ENCODE measurements at regions not wholly inside any gene's neighbourhood (a gene's known extent, or its start where the extent isn't known, plus 50 kb on each side); places are given as distances from the start of the nearest gene placed in this dataset.

DNA sequence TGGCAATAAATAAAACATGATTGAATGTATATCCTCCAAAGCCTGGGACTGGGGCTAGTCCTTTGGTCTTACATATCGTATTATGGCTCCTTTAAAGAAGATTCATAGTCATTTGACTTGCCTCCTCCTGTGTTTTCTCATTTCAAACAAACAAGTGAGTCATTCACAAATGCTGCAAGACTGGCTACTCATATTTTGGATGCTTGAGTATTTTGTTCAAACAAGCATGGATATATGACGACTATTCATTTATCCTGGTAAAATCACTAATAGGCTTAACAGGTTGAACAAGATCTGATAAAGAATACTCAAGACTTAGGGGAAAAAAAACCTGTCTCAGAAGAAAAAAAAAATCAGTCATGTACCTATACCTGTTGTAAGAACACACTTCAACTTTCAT lies 111.1 kb upstream of the CCDC28A start:
- FAIRE-seq: no peak
- no peak overlapping the region for H2BK12ac ChIP-seq (ENCODE audit: low read depth, low read length)
- H2BK120ac ChIP-seq (replicated peaks; ENCODE audit: low read depth, low read length): no peak overlapping the region
- no peak overlapping the region for H4K8ac ChIP-seq (ENCODE audit: extremely low read depth, insufficient read depth, low read length)
- no peak overlapping the region for H3K4me3 ChIP-seq (ENCODE audit: extremely low read depth in 1 of 4, insufficient read depth in 2 of 4, low read depth in 3 of 4, low read length in 4 of 4)
- H3K9ac ChIP-seq (replicated peaks in 1 of 4; ENCODE audit: extremely low read depth in 1 of 4, low read depth in 3 of 4, low read length in 3 of 4): no peak overlapping the region
- H3K79me1 ChIP-seq (ENCODE audit: low read depth, low read length): 0 out of 2 replicates have a peak, but pooled peaks cover 3% of the 10 kb centered on the region
- H4K91ac ChIP-seq (replicated peaks; ENCODE audit: insufficient read length, low read length): no peak overlapping the region
- no peaks in the 10 kb centered on the region for H3K36me3 ChIP-seq (ENCODE audit: control insufficient read depth in 2 of 4, insufficient read depth in 4 of 4, low read length in 3 of 4)
- H2BK15ac ChIP-seq (ENCODE audit: low read length): no peak overlapping the region
- no peak overlapping the region for H3K4me2 ChIP-seq (ENCODE audit: insufficient read depth in 1 of 2, low read depth in 2 of 2, low read length in 2 of 2)
- no peak overlapping the region for H3K14ac ChIP-seq (ENCODE audit: insufficient read length)
- H2BK20ac ChIP-seq (ENCODE audit: low read length): no peak overlapping the region
- no peak overlapping the region for H3K4ac ChIP-seq (replicated peaks; ENCODE audit: insufficient read length, low read depth, low read length)
- no peaks in the 10 kb centered on the region for H3K4me1 ChIP-seq (replicated peaks in 1 of 4; ENCODE audit: control insufficient read depth in 3 of 4, insufficient read depth in 4 of 4, low read length in 3 of 4)
- no peak overlapping the region for H2AFZ ChIP-seq (ENCODE audit: low read length)
- H3K23ac ChIP-seq (ENCODE audit: insufficient read length): no peak overlapping the region
- ChIA-PET CTCF (ENCODE audit: partially characterized antibody) (interaction anchor here (0.6 kb wide), 1 partner anchor 238 kb away, joined by 3 read pairs; no protein-coding TSS in a partner anchor), POLR2A (ENCODE audit: partially characterized antibody) (no interaction called here)
- no peaks in the 10 kb centered on the region for H3K23me2 ChIP-seq (ENCODE audit: low read depth, low read length)
- H2AK5ac ChIP-seq (ENCODE audit: low read depth, low read length): no peak overlapping the region
- DNase-seq (ENCODE audit: low read depth in 1 of 2, low spot score in 2 of 2): no peak
- H3K27ac ChIP-seq (ENCODE audit: low read depth, low read length): no peak overlapping the region
- peaks cover 0 to 40% of the 10 kb centered on the region in 2 experiments; a peak in 2 of 4 replicates for H3K79me2 ChIP-seq (ENCODE audit: control insufficient read depth in 1 of 2, insufficient read depth in 2 of 2, low read length in 2 of 2)
- no peaks in the 10 kb centered on the region for H3K27me3 ChIP-seq (replicated peaks in 1 of 4; ENCODE audit: control insufficient read depth in 3 of 4, extremely low read depth in 1 of 4, insufficient read depth in 3 of 4, low read length in 3 of 4)
- no peak overlapping the region for H3K18ac ChIP-seq (ENCODE audit: extremely low read depth, low read length)
- H3K56ac ChIP-seq (replicated peaks; ENCODE audit: insufficient read length, low read depth, low read length): no peak overlapping the region
- peaks cover 0 to 2% of the 10 kb centered on the region in 2 experiments for H4K20me1 ChIP-seq (replicated peaks in 1 of 2; ENCODE audit: control insufficient read depth in 1 of 2, insufficient read depth in 2 of 2, low read length in 2 of 2)
- H3K9me3 ChIP-seq (ENCODE audit: insufficient read depth in 2 of 2, low read depth in 1 of 2, low read length in 1 of 2): no peaks in the 10 kb centered on the region
- no peak overlapping the region for H2BK5ac ChIP-seq (ENCODE audit: low read depth, low read length)
- 87% methylated on average over 2 of the region's 2 CpGs; no CpG with 5 or more reads in 1 of the 2 experiments for WGBS, 2 experiments (ENCODE audit: extremely low coverage in 1 of 2, insufficient coverage in 1 of 2, insufficient read length in 1 of 2, insufficient replicate concordance in 2 of 2, low coverage in 1 of 2, low lambda C conversion rate in 2 of 2, missing lambda C conversion rate in 1 of 2)
- H4K5ac ChIP-seq (ENCODE audit: insufficient read length, low read depth, low read length): no peak overlapping the region
- TF ChIP-seq RXRA (IDR thresholded peaks at IDR 0.05; ENCODE audit: insufficient read depth, low read depth, low read length) (no peak), JUND (IDR thresholded peaks at IDR 0.05; ENCODE audit: low read length) (no peak), KDM4A (IDR thresholded peaks at IDR 0.05; ENCODE audit: low read depth, low read length, severe bottlenecking) (no peak), YY1 (IDR thresholded peaks at IDR 0.05; ENCODE audit: low read depth, low read length) (no peak), EGR1 (IDR thresholded peaks at IDR 0.05; ENCODE audit: borderline replicate concordance, low read depth, low read length) (no peak), MAFK (IDR thresholded peaks at IDR 0.05; ENCODE audit: low read depth, low read length) (no peak), KDM5A (IDR thresholded peaks at IDR 0.05; ENCODE audit: low read length) (no peak), CTBP2 (IDR thresholded peaks at IDR 0.05; ENCODE audit: borderline replicate concordance, insufficient read depth, insufficient read length, low read length) (no peak), BACH1 (IDR thresholded peaks at IDR 0.05; ENCODE audit: low read length) (no peak), CREB1 (IDR thresholded peaks at IDR 0.05) (no peak), ASH2L (IDR thresholded peaks at IDR 0.05; ENCODE audit: low read length) (no peak), POLR2A (IDR thresholded peaks at IDR 0.05; ENCODE audit: control extremely low read depth in 1 of 2, low read depth in 2 of 2, low read length in 2 of 2) (no peak), RBBP5 (IDR thresholded peaks at IDR 0.05; ENCODE audit: borderline replicate concordance, low read depth, low read length) (no peak), TEAD4 (IDR thresholded peaks at IDR 0.05; ENCODE audit: low read depth, low read length) (no peak), ATF3 (IDR thresholded peaks at IDR 0.05; ENCODE audit: insufficient read depth, low read depth, low read length) (no peak), EP300 (IDR thresholded peaks at IDR 0.05; ENCODE audit: borderline replicate concordance in 1 of 2, low read depth in 2 of 2, low read length in 2 of 2) (no peak)
